ENCODE measurements at regions not wholly inside any gene's neighbourhood (a gene's known extent, or its start where the extent isn't known, plus 50 kb on each side); places are given as distances from the start of the nearest gene placed in this dataset.

DNA sequence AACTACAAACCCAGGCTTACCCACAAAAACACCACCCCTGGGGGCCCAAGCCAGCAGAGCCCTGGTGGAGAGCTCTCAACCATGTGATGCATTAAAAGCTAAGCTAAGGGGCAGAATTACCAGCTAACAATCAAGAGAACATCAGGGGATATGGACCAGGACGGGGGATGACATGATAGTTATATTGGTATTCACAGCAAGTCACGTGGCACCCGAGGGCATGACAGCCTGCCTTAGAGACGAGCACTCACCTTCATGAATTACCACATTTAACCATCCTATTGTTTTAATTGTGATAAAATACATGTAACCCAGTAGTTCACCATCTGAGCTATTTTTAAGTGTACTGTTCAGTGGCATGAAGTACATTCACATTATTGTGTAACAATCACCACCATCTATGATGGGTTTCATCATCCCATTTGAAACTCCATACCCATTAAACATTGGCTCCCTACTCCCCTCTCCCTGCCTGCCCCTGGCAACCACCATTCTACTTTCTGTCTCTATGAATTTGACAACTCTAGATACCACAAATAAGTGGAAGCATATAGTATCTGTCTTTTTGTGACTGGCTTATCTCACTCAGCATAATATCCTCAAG lies 245.6 kb downstream of the ANAPC1 start:
- TF ChIP-seq, protein P1, sequence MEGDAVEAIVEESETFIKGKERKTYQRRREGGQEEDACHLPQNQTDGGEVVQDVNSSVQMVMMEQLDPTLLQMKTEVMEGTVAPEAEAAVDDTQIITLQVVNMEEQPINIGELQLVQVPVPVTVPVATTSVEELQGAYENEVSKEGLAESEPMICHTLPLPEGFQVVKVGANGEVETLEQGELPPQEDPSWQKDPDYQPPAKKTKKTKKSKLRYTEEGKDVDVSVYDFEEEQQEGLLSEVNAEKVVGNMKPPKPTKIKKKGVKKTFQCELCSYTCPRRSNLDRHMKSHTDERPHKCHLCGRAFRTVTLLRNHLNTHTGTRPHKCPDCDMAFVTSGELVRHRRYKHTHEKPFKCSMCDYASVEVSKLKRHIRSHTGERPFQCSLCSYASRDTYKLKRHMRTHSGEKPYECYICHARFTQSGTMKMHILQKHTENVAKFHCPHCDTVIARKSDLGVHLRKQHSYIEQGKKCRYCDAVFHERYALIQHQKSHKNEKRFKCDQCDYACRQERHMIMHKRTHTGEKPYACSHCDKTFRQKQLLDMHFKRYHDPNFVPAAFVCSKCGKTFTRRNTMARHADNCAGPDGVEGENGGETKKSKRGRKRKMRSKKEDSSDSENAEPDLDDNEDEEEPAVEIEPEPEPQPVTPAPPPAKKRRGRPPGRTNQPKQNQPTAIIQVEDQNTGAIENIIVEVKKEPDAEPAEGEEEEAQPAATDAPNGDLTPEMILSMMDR (IDR thresholded peaks at IDR 0.05): no peak
- TF ChIP-seq POLR2A (IDR thresholded peaks at IDR 0.05) (no peak), POLR2AphosphoS5 (IDR thresholded peaks at IDR 0.05) (no peak)
